ENCODE measurements at regions not wholly inside any gene's neighbourhood (a gene's known extent, or its start where the extent isn't known, plus 50 kb on each side); places are given as distances from the start of the nearest gene placed in this dataset.
A peak's percentile ranks its signal among the peaks of the same experiment; 100 is the strongest.
"Not testable (repeated sequence)": the region's sequence is repeated elsewhere in the genome, so short reads cannot be mapped to it uniquely, and the experiment has no call there.

DNA sequence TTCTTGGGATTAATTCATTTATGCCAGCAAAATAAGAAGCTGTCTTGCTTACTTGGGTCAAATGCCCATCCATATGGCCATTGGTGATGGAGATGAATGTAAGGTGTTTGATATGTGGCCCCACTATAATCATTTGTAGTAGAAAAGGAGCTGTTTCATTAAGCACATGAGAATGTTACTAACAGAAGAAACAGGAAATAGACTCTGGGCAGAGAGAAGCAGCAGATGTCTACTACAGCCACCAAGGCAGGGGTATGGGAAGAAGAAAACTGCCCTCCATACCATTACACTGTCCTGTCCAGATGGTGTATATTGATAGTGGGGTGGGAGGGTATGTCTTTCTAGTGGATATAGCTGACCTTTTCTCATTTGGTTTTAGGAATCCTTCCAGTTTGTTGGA lies 386.6 kb upstream of the CLINT1 start:
- no peak for DNase-seq

DNA sequence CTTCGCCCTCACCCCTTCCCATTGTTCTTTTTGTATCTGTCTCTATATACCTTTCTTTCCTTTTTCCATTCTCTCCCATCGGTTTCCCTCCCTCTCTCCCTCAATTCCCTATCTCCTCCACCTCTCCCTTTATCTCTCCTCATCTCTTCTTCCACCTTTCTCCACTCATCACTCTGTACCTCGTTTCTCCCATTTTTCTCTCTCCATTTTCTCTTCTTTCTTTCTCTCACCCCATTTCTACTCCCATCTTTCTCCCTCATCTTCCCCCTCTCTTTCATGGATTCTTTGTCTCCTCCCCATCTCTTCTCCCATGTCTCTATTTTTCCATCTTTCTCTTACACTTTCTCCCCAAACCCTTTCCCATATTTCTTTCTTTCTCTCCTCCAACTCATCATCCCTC lies 385.9 kb upstream of the CLINT1 start:
- no peak for DNase-seq

DNA sequence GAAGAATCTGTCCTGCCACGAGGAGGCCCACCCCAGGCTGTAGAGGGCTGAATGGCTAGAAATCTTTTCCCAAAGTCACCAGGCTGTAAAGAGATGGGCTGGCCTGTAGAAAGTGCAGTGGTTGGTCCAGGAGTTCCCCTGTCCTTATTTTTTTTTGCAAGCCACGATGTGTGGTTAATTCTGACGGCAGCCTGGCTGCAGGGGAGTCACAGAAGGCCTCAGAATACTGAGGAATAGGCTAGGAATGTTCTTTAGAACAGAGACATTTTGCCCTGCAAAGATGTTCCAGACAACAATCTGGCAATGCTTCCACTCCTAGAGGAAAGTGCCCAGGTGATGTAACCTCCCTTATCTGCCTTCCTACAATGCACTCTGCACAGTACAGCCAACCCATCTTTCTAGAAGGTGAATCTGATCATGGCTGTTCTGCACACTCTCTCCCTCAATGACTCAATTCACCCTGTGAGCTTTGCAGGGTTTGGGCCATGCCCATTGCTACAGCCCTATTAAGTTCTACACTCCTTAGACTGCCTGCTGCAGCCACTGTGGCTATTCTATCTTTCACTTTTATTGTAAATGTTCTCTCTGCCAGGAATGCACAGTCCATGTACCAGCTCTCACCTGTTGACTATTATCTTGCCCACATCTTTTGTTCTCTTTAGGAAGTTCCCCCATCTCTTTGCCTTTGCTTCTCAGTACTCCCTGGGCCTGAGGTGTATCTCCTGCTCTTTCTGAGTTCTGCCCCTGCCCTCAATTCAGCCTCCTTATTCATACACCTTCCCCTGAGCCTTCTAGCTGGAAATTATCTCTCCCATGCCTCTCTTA lies 377.8 kb upstream of the CLINT1 start:
- peak; percentile 24 for DNase-seq

DNA sequence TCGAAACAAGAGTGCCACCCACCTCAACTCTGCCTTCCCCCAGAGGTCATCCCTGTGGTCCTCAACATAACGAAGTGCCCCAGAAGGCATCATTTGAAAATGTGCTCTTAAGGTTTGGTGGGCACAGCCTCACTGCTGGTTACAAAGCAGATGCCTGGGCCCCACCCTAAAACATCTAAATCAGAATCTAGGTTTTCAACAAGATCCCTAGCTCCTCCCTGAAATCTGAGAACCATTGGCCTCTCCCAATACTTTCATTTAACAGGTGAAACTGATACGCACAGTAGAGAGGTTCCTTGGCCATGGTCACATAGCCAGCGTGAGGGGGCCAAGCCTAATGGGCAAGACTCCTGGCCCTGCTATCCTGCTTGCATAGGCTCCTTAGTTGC lies 376.2 kb upstream of the CLINT1 start:
- DNase-seq: no peak

DNA sequence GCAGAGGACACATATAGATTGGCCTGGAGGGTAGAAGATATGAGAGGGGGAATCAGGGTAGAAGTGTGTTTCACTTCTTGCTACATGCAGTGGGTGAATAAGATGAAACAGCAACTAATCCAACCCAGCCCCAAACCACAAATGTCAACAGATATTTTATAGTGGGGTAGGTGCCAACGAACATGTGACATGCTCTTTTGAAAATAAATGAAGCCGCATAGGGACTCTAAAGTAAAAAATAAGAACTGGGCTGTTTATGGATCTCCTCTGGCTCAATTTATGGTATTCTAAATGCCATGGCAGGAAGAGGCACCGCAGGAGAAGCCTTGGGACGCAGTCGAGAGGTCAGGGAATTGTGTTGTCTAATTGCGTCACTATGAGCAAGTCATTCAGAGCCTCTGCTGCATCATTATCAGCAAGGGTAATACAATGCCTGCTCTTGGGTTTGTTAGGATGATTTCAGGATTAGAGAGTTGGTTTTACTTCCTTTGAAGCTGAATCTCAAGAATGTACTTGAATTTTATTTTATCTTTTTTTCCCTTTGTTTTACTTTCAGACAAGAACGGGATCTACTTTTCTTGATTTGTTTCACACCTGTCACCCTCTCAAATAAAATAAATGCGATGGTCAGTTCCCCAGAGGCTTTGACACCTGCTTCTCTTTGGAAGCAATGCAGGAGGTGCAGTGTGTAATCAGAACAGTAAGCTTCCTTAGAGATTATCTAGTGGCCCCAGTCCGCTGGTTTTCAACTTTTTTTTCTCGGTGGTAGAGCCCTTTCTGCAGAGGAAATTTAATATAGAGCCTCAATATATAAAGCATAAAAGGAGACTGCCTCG lies 375.6 kb upstream of the CLINT1 start:
- peak; percentile 47 for DNase-seq

DNA sequence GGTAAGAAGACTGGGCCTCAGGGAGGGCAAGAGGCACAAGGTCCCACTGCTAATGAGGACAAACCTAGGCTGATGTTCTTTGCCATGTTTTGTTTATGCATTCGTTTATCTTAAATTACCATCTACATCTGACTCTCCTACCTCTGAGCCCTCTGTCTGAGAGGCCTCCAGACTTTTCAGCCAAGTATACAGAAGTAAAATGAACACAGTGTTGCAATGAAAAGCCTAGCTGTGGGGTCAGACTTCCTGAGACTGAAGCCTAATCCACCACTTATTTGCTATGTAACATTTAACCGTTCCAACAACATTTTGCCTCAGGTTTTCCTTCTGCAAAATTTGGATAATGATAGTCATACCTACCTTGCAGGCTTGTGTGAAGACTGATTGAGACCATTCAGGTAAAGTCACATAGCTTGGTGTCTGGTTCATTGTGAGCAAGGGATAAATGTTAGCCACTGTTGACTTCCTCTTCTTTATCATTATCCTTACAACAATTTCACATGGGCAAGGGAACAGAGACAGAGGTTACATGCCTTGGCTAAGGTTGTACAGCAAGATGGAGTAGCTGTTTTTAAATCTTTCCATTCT lies 374.9 kb upstream of the CLINT1 start:
- DNase-seq: no peak

DNA sequence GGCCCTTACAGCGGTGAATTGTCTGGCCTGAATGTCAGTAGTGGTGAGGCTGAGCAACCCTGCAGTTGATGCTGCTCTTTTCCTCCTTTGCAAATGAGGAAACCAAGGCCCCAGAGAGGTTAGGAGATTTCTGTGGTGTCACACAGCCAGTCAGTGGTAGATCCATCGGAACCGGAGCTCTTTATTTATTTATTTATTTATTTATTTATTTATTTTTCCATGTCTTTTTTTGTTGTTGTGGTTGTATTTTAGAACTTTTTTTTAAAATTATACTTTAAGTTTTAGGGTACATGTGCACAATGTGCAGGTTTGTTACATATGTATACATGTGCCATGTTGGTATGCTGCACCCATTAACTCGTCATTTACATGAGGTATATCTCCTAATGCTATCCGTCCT lies 368.4 kb upstream of the CLINT1 start:
- DNase-seq: not testable (repeated sequence)

DNA sequence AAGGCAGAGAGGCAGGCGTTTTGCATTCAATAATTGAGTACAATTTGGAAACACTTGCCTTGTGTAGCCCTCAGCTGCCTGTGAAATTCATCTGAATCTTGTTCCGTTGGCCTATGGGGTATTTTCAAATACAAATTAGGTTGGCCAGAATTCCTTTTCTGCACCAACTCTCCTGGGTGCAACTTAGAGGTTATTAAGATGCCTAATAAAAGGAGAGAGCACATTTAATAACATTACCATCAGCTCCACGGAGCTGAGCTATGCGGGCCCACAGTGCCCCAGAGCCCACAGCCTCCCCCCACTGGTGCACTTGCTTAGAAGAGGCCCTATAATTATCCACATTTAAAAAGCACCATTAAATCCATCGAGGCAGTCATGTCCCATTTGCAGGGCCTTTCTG lies 367.6 kb upstream of the CLINT1 start:
- no peak for DNase-seq

DNA sequence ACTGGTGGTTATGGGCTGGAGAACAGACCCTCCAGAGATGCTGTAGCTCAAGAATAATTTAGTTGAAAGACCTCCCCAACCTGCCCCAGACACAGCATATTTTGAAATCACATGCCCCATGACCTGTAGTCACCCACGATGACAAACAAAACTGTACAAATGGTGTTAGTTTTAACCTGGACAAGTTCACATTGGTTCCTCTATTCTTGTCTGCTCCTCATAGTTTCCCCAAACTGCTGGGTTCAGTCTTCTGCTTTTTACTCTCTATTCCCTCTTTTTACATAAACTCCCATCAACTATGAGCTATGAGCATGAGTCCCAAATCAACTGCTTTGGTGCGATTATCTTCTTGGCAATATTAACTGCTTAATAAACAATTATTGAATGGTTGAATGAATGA lies 365.3 kb upstream of the CLINT1 start:
- DNase-seq: no peak

DNA sequence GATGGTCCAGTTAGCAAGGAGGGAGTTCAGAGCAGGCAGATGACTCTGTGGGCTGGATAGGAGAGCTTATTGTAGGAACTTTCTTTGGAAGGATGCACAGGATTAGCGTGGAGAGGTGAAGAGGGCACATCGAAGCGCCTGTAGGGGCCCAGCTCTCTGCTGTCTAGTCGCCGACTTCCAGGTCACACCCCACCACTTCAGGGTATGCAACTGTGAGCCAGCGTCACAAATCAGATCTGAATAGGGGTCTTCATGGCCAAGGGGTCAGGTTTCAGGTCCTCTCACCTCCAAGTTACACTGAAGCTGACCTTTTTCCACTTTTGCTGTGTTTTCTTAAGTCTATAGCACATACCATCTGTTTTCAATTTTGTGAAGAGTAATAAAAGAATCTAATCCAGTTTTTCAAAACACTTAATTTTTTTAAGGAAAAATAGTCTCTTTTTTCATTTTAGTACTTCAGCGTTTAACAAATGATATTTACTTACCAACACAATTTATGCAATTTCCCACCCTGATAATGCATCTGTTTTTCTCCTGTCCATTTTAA lies 364.2 kb upstream of the CLINT1 start:
- DNase-seq: no peak

DNA sequence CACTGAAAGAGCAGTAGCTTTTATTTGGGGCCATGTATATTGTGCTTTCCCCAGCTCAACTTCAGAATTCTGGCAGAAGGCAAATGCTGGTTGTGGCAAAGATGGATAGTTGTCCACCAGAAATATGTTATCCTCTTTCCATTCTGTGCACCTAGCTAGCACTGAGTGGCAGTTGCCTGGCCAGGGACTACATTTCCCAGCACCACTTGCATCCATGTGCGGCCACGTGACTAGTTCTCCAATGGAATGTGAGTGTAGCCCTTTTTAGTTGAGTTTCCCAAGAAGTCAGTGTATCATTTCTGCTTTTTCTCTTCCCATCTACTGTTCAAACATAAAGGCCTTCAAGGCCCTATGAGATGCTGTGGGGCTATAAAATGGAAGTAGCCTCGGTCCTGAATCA lies 354.0 kb upstream of the CLINT1 start:
- DNase-seq: no peak

DNA sequence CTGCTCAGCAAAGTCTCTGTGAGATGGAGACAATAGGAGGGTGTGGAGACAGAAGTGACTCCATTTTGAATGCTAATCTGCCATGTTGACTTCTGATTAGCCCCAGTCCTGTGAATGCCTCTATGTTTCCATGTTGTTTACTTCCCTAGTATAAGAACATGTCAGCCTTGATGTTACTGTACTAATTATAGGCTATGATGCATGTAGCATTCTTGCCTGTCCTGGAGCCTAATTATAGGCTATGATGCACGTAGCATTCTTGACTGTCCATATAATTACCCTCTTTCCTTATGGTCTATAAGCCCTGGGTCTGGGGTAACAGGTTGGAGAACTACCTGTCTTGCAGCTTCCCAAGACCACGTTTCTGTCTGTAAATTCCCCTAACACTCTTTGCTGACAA lies 353.3 kb upstream of the CLINT1 start:
- DNase-seq: no peak

DNA sequence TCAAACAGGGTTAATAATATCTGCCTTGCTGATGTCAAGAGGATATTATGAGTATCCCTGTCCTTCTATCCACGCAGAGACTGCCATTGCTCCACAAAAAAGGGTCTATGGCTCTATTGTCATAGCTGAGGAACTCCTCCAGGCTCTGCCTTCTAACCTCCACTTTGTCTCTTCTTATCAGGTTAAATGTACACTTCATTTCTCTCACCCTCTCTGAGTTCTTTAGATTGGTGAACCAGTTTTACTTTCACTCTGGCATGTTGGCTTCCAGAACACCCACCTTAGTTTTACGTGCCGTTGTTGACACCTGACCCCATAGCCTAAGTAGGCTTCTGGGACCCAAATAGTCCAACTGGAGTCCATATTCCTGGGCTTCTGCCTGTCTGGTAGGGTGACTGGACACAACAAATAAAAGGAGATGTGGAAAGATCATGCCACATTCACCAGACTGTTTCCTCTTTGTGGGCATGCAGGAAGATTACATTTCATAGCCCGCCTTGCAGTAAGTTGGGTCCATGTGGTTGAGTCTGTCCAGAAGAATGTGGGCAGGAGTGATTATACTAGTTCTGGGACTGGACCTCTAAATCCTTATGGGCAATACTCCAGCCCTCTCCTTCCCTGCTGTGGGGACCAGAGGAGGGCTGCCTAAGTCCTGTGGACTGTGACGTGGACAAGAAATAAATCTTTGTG lies 350.4 kb upstream of the CLINT1 start:
- DNase-seq: peak; percentile 4

DNA sequence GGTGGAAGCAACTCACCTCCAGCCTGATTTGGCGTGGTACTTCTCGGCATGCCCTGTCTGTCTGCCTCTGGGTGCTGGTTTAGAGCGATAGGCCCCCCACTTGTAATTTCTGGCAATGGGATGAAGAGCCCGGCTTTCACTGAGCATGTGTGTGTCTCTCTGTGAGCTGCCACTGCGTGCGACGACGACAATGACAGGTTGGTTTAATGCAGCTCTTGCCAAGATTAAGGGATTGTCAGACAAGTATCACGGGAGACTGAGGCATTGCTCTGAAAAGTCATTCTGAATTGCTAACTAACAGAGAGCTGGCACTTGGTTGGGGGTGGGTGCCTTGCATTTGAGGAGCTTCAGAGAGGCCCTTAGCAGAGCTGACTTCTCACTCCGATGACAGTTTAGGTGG lies 348.8 kb upstream of the CLINT1 start:
- no peak for DNase-seq

DNA sequence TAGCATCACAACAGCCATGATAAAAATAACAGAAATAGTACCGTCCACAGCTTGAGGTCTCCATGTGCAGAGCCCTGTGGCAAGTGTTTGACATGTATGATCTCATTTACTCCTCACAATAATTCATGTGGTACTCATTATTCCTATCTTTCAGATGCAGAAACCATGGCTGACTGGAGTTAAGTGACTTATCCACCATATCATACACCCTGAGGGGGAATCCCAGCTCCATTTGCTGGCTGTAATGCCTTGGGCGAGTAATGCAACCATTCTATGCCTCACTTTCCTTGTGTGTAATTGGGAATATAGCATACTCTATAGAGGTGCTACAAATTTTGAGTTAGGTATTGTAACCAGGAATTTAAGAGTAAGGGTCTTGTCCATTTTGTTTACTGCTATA lies 347.0 kb upstream of the CLINT1 start:
- DNase-seq: no peak

DNA sequence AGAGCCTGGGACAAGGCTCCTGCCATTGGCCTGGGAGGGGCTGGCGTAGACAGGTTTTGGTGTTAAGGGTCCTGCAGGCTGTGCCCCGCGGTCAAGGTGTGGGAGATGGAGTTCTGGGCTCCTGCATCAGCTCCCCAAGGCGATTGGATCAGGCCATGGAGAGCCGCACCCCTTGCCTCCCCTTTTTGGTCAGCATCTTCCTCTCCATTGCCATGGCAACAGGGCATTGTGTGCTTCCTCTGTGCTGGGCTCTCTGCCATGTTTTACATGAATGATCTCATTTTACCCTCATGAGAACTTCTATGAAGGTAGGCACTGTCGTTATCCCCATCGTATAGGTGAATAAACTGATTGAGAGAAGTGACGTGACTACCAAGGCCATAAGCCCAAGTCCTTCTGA lies 344.3 kb upstream of the CLINT1 start:
- DNase-seq: peak; percentile 10

DNA sequence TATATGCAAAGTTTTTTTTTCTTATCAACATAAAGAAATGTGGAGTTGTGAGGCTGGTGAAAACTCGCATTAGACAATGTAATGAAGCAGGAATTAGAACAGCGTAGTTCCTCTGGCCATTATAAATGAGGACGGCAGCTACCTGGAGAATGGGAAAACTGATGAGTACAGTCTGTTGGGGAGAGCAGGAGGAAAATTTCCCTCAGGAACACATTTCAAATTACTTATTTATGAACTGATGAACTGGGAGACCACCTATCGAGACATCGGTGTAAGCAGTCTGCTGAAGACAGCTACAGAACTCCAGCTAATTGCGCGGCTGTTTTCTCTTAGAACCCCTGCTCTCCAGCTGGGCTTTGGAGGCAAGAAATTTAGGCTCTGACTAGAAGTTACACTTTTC lies 343.9 kb upstream of the CLINT1 start:
- DNase-seq: no peak

DNA sequence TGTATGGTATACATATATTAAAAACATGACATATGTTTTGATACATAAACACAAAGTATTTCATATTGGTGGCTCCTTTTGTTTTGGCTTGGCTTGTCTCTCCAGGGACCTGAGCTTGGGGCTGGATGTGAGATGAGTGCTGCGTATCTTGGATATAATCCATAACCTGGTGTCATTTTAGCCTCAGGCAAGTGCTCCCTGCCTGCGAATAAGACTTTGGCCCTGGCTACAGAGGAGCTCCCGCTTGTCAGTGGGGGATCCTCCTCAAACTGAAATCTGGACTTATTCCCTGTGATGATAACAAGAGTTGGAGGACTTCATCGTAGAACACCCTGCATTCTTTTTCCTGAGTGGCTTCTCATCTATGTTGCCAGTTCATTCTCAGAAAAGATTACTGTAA lies 341.7 kb upstream of the CLINT1 start:
- peak; percentile 12 for DNase-seq

DNA sequence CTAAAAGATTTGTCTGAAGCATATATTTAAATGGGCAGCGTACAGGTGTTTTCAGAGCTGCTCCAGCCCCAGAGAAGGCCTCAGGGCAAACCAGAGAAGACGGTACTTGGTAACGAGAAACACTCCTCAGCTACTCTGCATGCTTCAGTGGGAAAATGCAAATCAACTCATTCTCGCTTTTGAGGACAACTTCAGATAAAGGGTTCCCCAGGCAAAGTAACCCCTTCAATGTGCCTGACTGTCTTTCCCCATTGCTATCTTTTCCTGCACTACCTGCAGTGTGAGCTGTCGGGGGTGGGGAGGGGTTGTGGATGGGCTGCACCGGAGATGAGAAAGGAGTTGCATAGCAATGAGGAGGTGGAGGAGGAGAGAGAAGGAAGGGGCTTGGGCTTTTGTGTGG lies 339.7 kb upstream of the CLINT1 start:
- DNase-seq: no peak

DNA sequence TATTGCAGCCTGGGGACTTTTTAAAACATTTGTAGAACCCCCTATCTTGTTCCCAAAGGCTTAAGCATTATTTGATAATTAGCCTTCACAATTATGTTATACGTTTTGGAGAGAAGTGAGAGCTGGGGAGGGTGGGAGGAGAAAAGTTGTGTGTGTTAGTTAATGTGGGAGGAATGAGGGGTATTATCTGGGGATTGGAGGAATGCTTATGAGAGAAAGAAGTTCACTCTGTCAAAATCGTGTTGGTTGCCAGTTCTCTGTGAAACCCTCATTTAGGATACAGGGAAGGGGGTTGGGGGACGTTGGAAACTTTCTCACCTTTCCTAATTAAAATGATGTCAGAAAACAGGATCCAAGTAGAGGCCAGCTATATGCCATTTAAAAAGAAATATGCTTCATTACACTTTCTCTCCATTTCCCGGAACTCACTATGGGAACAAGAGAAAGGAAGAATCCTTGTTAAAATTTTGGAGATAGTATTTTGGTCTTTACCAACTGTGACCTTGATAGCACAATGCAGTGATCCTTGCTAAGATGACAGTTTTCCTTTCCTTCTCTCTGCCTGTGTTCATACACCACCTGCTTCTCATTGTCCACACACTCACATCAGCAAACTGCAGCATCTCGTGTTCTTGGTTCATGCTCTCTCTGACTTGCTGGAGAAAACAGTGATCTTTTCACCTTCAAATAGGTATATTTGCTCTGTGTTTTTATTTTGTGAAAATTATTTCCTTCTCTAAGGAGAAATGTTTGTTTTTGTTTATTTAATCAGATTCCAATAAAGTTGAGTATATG lies 336.7 kb upstream of the CLINT1 start:
- peak; percentile 9 for DNase-seq

DNA sequence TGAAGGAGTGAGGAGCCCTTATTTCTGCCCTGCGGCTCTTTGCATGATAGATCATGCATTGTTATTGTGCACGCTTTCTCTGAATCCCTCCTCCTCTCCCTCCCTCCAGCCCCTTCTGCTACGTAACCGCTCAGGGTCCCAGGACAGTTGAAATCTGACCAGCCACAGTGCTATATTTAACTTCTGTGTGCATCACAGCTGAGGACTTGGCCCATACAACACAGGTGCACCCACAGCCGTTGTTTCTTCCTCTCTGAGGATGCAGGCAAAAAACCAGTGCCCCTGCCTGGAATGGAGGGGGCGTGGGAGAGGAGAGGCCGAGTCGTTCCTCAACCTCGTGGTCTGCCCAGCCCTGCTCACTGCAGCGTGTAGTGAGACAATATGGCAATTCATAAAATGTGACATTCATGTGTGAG lies 335.6 kb upstream of the CLINT1 start:
- DNase-seq: no peak

DNA sequence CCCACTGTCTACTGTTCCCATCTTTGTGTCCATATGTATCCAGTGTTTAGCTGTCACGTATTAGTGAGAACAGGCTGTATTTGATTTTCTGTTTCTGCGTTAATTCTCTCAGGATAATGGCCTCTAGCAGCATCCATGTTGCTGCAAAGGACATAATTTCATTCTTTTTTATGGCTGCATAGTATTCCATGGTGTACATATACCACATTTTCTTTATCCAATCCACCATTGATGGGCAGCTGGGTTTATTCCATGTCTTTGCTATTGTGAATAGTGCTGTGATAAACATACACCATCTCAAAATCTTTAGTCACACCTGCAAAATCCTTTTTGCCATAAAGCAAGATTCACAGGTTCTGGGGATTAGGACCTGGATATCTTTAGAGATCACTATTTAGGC lies 334.4 kb upstream of the CLINT1 start:
- not testable (repeated sequence) for DNase-seq
